ENCODE measurements at regions not wholly inside any gene's neighbourhood (a gene's known extent, or its start where the extent isn't known, plus 50 kb on each side); places are given as distances from the start of the nearest gene placed in this dataset.
"Not testable (repeated sequence)": the region's sequence is repeated elsewhere in the genome, so short reads cannot be mapped to it uniquely, and the experiment has no call there.

DNA sequence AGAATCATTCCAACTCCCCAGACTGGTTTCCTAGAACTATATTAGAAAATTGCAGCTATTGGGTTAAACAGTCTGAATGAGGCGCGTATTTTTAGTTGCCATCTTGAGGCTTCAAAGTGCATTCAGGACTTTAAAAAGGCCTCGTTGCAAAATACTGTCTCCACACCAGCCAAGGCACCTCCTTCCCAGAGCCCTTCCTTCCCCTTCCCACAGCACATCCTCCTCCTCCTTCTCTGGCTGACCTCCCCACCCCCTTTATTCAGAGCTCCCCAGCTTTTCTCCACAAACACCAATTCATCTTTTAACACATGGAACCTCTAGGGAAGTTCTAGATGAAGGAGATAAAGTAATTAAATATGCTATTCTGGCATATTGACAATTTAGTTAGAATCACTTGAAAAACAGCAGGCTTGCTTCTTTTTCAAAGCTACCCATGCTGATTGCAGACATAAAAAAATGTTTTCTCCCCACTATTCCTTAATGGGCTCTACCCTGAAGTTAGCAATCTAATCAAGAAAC lies 90.3 kb downstream of the RTP5 start:
- DNase-seq, result no peak

DNA sequence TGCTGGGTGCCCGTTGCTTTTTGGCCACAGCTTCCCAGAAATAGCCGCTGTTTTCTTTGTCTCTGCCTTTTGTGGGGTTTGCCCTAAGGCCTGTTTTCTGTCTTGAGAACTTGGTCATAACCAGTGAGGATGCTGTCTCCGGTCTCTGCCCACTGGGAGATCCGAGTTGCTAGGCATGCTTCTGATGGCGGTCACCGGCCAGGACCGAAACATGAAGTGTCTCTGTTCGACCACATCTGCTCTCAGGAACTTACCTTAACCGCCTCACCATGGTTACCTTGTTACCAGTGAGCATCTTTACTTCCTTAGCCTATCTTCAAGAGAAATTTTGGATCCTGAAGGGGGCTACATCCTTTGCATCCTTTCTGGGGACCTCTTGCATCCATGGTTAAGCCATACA lies 91.9 kb downstream of the RTP5 start:
- no peak for DNase-seq

DNA sequence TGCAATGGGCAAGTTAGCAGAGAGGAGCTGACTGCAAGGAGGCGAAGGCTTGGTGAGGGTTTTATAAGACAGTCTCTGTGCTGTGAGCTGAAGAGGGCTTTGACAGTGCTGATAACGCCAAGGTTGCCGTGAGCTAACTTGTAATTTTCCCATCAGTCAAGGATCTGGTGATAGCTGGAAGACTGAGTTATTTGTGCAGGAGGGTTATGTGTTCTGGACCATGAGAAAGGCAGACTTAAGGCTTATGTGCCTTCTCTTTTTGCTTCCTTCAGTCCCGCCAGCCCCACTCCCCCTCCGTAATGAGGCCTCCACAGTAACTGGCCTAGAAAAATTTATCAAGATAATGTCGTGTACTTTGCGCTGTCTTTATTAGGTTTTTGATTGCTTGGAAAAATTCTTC lies 94.6 kb downstream of the RTP5 start:
- DNase-seq, result no peak

DNA sequence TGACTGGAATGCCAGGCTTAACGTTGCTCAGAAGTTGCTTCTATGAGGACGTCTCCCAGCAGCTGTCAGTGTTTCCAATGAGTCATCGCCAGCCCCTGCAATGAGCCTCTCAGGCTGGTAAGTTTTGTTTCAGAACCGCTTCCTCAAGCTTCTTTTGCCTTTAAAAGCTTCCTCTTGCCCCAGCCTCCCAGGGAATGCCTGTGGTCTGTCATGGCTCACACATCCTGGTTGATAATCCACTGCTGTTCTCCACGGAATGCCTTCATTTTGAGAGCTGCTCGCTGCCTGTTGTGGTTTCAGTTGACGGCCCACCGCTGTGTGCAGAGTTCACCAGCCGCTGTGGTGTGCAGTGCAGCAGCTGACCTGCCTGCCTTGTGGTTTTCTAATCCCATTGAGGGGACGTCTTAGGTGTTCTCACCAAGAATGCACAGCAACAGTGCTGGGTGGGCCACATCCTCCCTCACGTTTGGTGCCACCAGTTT lies 96.4 kb downstream of the RTP5 start:
- no peak for DNase-seq

DNA sequence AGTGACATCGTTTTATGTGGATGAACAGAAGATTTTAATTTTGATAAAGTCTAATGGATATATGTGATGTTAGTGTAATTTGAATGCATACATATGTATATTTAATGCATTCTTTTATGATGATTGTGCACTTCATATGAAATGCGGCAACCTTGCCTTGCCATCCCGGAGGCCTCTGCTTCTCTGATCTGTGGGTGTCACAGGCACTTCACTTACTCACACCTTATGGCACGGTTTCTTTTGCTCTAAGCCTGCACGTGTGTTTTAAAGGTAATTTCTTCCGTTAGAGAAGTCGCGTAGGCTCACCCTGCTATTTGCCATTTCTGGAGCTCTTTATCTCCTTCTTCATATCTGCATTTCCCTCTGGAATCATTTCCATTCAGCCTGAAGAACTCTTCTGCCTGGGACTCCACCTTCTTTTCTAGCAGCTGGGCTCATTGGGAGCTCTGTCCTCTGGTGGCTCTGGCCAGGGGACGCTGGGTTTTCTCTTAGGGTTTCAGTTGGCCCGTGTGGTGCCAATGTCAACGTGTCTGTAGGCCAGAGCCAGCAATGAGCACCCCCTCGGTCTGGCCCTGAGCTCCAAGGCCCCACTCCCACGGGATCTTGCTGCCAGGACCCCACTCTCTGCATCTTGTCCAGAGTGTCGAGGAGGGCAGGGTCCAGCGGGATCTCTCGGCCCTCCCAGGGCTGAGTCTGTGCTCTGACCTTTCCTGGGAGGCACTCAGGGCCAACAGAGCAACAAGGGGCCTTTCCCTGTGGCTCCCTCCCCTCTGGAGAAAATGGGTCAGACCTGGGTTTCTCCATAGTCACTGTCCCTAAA lies 97.3 kb downstream of the RTP5 start:
- DNase-seq, result no peak

DNA sequence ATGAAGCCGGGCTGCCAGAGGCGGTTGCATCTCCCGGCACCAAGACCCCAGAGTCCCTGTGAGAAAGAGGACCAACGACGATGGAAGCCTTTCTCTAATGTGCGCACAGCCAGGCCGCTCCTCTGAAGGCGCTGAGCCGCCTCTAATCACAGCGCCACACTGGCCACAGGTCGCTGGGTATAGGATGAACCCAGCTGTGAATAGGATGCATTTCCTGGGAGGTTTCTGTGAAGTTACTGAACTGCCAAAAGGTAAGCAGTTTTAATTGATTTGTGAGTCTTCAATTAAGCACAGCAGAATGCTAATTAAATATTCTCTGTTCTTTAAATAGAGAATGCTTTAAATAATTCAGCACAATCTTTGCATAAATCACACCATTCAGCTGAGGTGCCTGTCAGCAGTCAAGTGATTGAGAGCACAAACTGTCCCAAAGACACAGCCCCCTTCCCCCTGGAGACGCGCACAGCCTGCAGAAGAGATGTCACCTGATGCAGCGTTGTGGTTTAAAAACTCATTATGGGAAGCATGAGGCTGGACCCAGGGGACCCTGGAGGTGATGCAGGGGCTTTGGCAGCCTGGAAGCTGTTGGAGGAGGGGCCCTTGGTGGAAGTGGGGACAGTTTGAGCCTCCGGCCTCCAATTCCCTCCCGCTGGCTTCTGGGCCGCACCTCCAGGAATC lies 98.1 kb downstream of the RTP5 start:
- DNase-seq, result no peak

DNA sequence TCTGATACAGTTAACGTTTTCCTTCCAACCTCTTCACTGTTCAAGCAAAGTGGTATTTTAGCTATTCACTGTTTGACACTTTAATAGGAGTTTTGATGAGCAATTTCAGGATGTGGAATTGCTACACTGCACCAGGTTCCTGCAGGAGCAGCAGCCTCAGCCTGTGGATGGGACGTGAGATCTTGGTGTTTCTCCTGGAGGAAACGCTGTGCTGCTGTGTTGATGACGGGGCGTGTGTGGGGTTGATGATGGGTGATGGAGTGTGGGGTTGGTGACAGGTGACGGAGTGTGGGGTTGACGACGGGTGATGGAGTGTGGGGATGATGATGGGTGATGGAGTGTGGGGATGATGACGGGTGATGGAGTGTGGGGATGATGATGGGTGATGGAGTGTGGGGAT lies 98.9 kb downstream of the RTP5 start:
- no peak for DNase-seq

DNA sequence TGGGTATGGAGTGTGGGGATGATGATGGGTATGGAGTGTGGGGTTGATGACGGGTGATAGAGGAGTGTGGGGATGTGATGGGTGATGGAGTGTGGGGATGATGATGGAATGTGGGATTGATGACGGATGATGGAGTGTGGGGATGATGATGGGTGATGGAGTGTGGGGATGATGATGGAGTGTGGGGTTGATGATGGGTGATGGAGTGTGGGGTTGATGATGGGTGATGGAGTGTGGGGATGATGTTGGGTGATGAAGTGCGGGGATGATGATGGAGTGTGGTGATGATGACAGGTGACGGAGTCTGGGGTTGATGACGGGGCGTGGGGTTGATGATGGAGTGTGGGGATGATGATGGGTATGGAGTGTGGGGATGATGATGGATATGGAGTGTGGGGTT lies 99.7 kb downstream of the RTP5 start:
- not testable (repeated sequence) for DNase-seq

DNA sequence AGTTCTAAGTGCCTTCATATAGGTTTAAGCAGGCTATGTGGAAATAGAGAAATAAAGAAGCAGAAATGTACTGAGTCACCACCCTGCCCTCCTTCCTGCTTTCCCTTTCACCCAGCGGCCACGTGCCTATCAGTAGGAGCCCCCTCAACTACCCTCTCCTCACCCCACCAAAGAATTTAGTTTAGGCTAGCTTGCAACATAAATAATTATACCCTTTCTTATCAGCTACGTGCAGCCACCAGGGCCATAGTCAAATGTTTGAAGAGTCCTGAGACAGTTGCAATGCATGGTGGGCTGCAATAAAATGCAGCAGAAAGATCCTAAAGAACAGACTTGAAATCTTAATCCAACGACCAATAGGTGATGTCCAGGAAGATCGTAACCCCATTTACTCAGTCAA lies 101.2 kb downstream of the RTP5 start:
- DNase-seq, result no peak

DNA sequence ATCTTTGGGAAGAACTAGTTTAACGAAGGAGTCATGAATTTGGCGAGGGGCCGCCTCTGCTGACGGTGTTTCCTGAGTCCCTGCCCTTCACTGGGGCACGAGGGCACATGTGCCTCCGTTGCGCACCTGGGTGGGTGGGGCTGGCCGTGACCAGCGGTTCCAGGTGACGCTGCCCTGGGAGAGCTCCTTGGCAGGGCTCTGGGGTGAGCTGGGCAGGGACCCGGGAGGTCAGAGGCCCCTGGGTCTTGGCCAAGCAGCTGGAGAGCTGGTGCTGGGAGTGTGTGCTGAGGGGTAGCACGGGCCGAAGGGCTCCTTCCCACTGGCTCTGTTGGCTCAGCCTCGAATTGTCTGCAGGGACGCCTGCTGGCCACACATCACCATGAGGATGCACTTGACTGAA lies 104.6 kb downstream of the RTP5 start:
- no peak for DNase-seq

DNA sequence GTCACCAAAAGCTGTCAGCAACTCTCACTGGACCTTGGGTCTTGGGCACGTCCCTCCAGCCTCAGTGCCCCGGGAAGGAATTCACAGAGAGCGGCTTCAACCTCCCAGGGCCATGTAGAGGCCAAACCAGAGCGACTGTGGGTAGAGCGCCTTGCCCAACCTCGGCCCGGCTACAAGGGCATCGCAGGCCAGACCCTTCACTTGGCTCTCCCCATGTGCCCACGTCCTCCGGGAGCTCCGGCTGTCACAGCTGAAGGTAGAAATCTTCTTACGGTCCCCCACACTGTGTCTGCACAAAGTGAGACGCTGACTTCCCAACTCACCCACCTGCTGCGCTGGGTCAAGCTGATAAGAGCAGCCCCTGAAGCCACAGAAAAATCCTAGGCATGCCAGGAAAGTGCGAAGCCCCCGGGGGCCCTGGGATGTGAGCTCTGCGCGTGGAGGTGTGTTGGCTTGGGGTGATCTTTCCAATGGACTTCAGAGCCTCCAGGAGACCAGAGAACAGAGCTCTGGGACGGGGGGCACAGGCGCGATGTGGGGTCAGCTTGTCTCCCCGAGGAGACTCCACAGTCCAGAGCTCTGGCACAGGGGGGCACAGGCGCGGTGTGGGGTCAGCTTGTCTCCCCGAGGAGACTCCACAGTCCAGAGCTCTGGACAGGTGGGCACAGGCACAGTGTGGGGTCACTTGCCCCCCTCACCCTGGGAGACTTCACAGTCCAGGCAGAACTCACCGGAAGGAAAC lies 105.5 kb downstream of the RTP5 start:
- no peak for DNase-seq

DNA sequence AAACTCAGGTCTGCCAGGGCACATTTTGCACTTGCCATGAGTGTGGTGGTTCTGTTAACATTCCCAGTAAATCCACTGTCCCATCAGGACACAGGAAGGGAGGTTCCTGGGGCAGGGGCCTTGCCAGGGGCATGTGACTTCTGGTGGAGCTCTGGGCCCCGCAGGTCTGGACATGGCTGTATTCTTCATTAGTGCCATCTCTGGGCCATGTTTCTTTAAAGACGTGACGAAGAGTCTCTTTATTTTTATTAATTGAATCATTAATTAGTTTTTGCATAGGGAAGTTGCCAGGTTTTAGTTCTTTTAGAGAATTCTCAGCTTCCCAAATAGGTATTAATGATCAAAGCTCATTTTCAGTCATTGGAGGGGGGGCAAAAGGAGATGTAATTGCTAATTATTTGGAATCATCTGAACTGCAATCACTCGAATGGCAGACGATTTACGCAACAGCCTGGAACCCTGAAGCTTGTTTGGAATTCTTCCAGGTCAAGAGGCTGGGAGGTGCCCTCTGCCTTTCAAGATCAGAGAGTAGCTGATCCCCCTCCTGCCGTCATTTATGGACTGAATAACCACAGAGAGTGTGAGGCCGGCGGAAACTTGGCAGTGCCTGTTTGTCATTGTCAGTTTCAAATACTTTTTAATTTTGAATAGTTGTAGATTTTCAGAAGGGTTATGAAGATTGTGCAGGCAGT lies 106.2 kb downstream of the RTP5 start:
- DNase-seq, result no peak

DNA sequence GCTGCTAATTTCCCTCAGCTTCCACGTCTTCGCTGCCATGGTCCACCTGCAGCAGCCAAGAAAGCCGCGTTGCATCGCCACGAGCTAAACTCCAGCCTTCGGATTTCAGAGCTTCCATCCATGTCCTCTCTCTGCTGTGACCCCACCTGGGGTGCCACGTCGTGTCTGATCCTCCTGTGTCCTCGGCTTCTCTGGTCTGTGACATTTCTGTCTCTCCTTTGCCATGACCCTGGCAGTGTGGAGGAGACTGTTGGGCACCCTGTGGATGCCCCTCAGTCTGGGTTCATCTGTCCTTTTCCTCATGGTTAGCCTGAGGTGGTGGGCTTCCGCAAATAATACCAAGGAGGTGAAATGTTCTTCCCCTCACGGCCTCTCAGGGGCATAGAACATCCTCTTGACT lies 106.8 kb downstream of the RTP5 start:
- no peak for DNase-seq

DNA sequence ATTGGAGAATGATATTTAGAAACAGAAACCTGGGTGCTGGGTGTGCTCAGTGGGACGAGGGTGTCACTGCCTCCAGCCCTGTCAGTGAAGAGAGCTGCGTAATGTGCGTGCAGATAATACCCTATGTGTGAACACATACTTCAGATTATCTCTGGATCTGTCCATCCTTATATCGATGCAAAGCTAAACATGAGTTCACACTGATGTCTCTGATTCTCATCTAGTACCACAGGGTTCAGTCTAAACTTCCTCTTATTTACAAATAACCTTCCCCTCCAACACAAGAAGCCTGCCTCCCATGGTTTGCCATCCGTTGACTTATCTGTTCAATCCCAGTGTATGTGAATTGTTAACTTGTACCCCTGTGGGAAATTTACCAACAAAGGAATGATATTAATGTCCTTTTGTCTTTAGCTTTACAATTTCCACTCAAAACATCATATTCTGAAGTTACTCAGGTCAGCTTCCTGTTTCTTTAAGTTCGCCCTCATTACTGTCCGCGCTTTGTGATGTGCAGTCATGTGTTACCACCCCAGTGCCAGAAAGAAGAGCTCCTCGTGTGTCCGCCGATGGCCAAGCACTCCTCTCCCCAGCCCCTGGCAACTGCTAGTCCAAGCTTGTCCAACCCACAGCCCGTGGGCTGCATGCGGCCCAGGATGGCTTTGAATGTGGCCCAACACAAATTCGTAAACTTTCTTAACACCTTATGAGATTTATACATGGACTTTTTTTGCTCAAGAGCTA lies 108.2 kb downstream of the RTP5 start:
- no peak for DNase-seq

DNA sequence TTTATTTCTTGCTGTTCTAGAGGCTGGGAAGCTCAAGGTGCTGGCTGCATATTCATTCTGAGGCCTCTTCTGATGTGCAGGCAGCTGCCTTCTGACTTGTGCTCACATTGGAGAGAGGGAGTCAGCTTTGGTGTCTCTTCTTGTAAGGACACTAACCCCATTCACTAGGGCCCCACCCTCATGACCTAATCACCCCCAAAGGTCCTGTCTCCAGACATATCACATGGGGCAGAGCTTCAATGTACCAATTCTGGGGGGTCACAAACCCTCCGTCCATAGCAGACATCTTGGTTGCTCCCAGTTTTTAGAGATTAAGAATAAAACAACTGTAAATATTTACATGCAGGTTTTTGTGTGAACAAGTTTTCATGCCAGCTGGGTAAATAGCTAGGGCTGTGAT lies 109.1 kb downstream of the RTP5 start:
- no peak for DNase-seq

DNA sequence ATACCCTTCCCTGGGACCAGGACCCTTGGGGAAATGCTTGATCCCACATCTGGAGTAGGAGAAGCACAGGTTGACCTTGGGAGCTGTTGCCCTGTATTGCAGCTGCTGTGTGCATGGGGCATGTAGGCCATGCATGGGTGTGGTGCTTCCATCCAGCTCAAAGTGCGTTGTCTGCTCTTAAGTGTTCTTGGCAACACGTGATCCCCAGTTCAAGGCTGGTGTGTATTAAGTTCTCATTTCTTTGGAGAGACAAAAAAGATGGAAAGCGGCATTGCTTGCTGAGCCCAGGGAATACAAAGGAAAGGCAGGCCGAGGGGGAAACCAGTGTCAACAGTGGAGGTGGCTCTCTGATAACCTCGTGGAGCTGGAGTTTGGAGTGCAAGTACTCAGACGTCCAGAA lies 110.7 kb downstream of the RTP5 start:
- DNase-seq, result no peak

DNA sequence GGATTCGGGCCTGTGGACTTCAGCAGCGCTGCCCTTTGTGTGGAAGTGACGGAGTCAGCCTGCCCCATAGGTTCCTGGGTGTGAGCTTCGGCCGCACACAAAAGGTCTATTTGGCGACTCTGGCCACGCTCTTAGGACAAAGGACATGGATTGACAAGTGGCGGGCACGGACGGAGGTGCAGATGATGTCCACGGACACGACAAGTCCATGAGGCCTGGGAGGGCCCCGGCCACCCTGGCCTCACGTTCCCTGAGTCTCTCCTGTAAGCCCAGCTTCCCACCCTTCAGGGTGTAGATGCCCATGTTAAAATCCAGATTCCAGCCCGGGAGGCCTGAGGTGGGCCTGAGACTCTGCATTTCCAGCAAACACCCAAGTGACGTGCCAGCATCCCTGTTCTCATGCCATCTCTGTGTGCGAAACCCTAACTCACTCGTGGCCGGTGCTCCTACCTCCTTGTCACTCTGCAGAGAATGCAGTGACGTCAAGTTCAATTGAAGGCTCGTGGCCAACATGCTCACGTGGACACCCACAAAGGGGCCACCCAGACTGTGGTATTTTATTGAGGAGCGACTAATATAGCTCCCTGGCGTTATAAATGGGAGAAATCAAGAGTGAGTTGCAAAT lies 111.7 kb downstream of the RTP5 start:
- DNase-seq, result no peak

DNA sequence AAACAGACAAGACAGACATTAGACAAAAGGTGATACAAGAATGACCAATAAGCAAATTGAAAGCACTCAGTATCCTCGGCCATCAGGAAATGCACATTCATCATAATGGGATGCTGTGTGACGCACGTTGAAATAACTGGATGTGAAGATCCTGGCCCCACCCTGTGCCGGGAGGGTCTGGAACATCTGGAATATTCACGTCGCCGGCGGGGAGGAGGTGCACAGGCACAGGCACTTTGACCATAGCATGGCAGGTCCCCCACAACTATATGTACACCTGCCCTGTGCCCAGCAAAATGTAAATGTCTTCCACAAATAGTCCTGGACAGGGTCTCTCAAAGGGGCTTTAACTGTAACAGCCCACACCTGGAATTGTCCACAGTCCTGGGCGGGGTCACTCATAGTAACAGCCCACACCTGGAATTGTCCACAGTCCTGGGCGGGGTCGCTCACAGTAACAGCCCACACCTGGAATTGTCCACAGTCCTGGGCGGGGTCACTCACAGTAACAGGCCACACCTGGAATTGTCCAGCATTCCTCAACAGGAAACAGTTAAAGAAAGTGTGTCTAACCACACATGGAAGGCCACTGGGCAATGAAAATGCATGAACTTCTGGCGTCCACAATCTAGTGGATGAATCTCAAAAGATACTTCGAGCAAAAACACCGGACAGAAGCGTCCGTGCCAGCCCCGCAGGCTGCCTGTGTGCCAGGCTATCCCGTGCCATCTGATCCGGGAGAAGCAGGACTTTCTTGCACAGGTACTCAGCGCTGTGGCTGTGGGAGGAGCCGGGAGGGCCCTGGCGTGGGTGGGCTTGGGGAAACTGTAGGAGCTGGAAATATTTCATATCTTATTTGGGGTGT lies 113.4 kb downstream of the RTP5 start:
- DNase-seq, result no peak

DNA sequence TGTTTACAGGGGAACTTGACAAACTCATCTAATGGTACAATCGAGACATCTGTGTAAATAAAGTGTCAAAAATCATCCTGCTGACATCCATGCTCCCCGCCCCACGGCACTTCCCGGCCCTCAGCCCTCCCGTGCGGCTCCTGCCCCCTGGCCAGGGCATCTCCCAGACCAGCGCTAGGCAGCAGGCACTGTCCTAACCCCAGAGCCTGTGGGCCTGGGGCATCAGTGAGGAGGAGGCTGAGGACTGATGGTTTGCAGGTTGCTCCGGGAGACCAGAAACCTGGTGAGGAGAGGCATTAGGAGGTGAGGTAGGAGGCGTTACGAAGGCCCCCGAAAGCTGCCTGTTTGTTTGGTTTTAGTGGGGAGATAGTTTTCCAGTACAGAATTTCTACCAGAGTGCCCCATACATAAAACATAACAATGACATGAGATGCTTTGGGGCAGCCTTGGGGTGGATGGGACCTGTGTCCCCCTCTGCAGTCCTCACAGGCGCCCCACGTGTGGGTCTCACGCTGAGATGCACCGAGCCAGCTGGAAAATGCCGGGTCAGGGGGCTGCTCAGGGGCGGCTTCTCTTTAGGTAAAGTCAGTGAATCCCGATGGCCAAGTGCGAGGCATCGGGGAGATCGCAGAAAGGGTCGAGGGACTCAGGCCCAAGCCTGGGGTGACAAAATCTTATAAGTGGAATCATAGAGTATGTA lies 114.2 kb downstream of the RTP5 start:
- no peak for DNase-seq

DNA sequence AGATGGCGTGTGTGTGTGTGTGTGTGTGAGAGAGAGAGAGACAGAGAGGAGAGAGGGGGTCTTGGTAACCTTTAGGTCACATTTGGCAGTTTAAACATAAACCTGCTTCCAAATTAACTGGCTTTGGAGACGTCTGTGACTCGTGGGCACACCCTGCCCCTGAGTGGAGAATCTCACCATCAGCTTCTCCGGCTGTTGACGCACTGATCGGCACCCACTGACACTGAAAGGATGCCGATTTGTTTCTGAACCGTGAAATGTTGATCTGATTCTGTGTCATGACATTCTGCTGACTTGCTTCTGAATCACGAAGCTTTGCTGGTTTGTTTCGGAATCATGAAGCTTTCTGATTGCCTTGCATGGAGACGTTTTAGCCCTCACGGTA lies 114.7 kb downstream of the RTP5 start:
- DNase-seq, result no peak
